HG03039 (cell line): ENCODE measurements at regions not wholly inside any gene's neighbourhood (a gene's known extent, or its start where the extent isn't known, plus 50 kb on each side); places are given as distances from the start of the nearest gene placed in this dataset.

ENCODE experiments used
- ATAC-seq: cut with Tn5 transposase; IDR thresholded peaks from one replicate; pipeline ENCODE4 v1.9.1; 2021; ENCODE audit warnings: mild to moderate bottlenecking, moderate library complexity; ENCODE audit not compliant: unreplicated experiment

DNA sequence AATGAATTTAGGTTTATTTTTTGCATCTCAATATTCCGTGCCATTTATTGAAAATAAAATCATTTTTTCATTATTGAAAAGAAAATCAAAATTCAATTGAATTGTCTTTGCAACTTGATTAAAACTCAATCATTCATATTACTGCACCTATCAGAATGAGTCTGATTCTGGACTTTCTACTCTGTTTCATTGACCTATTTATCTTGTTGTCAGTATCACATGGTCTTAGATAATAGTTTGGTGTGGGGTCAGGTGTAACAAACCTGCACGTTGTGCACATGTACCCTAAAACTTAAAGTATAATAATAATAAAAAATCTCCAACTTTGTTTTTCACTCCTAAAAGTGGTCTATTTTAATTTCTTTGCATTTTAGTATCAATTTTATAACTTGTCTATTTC is 422.9 kb downstream of the RAD51AP2 start:
- ATAC-seq = no peak

DNA sequence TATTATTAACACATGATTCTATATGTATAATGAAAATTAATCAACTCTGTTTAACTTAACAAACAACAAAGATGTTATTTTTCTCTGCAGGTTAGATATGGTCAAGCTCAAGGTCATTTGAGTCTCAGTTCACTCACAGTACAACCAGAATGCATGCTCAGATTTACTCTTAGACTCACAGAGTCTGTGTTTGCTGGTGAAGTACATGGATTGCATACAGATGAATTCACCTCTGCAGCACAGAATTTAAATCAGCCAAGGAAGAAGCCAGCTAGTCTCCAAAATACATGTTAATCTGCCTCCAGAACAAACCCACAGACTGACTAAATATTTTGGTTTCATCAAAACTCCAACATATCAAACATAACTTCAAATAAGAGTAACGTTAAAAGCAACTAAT is 424.5 kb downstream of the RAD51AP2 start:
- ATAC-seq = no peak

DNA sequence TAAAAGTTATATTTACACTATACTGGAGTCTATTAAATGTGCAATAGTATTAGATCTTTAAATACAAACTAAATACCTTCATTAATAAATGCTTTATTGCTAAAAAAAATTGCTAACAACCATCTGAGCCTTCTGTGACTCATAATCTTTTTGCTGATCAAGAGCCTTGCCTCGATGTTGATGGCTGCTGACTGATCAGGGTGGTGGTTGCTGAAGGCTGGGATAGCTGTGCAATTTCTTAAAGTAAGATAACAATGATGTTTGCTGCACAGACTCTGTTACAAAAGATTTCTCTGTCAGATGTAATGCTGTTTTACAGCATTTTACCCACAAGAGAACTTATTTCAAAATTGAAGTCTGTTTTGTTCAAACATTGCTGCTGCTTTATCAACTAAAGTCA is 421.4 kb upstream of the CYRIA start:
- no peak for ATAC-seq

DNA sequence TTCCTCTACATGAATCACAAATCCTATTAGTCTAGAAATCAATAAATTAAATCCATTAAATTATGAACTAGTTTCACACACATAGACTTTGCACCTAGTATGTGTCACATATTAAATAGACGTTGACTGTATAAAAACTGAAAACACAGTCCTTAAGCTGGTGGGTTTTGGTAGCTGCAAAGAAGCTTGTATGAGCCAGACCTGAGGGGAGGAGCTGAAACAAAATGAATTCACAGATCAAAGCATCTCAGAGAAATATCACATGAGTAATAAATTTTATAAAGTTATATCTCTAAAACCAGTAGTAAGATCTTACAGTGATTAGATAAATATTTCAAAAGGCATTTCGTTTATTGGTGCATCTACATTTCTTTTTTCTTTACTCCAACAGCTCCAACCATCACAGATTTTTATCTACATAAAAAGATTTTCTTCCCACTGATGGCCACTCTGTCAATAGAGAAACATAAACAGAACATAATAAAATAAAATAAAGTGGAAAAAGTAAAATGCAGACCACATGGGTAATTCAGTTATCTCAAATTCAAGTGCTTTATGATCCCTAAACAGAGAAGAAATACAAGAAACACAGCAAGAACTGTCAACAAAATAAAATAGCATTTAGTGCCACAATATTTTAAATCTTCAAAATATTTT is 420.0 kb upstream of the CYRIA start:
- ATAC-seq = no peak

DNA sequence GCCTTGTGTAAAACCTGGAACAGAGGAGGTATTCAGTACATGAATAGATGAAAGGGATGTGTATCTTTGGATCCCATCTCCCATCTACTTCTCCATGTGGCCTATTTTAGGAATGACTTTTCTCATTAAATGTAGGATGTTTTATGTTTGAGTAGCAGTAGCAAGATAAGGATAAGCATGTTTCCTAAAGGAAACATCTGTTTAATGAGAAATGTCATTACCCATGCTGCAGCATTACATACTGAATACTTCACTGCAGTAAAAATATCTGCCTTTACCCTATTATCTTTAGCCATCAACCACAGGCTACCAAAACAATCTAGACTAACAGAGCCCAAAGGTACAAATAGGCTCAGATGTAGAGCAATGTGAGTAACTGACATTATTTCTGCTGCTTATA is 419.2 kb upstream of the CYRIA start:
- no peak for ATAC-seq

DNA sequence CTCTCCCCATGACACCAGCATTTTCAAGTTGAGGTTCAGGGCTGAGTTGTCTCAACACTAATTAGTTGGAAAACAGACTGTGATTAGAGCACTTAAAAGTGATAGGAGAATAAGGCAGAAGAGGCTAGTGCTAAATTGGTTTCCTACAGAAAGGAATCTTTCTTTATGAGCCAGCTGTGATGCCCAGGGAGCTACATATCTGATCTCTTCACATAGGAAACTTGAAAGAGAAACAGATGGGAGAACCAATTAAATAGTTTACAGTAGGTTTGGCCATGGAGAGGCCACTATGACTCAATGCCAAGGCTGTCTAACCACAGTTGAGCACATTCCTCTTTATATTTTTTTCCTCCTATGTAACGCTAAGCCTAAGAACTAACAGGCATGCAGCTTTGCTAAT is 418.3 kb upstream of the CYRIA start:
- no peak for ATAC-seq

DNA sequence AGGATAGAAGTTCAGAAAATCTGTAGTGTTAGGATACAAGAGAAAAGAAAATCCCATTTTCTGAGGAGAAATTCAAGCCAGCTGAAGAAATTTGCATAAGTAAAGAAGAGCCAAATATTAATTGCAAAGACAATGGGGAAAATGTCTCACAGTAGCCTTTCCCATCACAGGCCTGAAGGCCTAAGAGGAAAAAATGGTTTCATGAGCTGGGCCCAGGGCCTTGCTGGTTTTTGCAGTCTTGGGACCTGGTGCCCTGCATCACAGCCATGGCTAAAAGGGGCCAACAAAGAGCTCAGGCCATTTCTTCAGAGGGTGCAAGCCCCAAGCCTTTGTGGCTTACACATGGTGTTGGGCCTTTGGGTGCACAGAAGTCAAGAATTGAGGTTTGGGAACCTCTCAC is 413.6 kb upstream of the CYRIA start:
- ATAC-seq = no peak

DNA sequence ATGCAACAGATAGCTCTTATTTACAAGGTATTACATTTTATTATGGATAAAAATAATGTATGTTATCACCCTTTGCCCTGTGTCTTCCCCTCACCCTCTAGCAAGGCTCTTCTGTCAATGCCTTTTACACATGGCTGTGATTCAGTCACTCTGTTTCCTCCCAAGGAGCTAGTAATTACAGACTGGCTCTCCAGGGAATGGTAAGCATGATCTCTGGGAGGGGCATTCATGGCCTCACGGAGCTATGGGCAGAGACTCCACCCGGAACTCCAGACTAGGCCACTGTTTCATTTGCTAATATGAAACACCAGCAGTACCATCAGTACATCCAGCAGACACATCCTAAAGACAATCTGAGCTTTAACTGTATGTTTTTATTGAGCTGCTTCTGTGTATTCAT is 410.9 kb upstream of the CYRIA start:
- ATAC-seq = no peak

DNA sequence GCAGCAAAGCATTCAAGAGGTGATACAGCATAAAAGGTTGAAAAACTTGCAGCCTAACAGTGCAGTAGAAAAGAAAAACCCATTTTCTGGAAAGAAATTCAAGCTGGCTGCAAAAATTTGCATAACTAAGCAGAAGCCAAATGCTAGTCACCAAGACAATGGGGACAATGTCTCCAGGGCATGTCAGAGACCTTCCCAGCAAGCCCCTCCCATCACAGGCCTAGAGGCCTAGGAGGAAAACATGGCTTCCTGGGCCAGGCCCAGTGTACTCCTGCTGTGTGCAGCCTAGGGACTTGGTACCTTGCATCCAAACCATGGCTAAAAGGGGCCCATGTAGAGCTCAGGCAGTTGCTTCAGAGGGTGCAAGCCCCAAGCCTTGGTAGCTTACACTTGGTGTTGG is 405.1 kb upstream of the CYRIA start:
- no peak for ATAC-seq

DNA sequence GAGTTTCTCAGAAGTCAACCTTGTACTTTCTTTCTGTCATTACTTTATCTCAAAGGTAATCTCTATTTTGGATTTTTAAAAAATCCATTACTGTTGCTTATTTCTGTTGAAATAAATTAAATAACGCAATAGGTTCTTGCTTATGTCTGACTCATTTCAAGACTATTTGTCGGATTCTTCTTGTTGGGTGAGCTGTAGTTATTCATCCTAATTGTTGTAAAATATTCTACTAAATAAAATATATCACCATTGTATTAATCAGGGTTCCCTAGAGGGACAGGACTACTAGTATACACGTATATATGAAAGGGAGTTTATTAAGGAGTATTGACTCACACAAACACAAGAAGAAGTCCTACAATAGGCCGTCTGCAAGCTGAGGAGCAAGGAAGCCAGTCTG is 403.9 kb upstream of the CYRIA start:
- ATAC-seq = no peak

DNA sequence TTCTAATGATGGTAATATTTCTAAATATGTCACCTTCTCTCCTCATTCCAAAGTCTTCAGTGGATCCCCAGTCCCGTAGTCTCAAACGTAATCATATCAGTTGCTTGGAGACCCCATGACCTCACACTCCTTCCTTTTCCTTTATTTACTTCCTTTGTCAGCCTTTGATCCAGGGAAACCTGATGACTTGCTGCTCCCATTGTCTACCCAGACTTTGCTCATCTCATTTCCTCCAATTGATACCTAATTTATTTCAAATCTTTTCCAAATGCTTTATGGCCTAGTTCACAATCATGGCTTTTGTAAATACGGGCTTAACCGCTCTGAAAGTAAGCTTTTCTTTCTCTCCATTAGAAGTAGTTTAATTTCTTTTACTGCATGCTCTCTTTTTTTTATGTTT is 402.4 kb upstream of the CYRIA start:
- no peak for ATAC-seq

DNA sequence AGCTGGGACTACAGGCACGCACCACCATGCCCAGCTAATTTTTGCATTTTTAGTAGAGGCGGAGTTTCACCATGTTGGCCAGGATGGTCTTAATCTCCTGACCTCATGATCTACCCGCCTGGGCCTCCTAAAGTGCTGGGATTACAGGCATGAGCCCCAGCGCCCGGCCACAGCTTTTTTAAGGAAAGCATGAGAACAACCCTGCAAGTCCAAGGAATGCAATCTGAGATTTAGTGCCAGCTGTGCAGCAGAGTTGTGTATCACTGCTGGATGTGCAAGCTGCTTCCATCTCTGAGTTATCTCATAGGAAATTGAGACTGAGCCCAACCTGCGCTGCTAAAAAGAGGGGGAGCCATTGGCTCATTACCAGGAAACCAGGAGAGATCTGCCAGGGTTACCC is 399.9 kb upstream of the CYRIA start:
- ATAC-seq = no peak

DNA sequence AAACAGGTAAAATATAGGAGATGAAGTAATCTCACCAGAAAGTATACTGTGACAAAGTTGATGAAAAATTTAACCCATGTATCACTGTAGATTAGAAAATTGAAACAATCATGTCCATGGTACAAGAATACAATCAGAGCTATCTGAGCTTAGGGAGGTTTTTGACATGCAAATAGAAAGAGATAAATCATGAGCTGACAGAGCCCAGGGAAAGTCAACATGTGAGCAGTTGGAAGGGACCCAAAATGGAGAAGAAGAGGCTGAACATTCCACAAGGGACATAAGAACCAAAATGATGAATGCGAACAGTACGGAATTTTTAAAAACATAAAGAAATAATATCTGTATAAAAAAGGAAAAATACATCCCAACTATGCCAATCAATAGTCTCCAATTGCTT is 395.4 kb upstream of the CYRIA start:
- ATAC-seq = no peak

DNA sequence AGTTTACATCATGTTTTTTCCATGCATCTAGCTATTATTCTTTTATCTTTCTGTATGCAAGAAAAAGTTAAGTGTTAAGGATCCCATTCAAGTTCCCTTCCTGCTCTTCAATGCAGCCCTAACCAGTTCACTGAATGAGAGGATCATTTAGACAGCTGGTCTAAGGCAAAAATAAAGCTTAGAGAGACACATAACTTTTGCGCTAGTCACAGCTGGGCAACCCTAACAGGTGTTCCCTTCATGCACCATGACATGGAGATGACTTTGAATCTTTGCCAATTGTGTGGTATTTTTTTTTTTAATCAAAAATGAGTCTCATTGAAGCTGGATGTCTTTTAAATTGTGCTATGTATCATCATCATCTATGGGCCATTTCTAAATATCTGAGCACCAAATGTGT is 393.8 kb upstream of the CYRIA start:
- ATAC-seq = no peak

DNA sequence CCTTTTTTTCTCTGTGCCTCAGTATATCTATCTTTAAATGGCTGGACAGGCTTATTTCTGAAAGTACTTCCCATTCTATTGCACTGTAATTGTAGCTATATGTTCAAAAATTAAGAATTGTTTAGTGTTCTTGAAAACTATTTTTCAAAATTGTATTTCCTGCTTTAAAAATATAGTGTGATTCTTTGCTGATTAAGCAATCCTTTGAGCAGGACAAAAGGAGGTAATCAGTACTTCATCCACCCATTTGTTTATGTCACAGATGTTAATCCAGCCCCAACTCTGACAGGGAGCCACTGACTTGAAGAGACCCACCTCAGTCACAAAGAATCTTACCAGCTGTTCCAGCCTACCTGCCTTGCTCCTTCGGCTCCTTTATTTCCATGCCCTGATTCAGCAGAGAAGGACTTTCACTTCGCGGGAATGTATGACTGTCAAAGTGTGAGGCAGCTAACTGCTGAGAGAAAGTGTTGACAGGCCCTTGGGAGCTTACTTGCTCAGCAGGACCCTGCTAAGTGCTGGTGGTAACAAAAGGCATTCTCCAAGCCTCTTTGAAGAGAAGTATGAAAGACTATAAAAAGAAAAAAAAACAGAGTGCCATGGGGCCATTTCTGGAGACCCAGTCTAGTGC is 393.3 kb upstream of the CYRIA start:
- no peak for ATAC-seq

DNA sequence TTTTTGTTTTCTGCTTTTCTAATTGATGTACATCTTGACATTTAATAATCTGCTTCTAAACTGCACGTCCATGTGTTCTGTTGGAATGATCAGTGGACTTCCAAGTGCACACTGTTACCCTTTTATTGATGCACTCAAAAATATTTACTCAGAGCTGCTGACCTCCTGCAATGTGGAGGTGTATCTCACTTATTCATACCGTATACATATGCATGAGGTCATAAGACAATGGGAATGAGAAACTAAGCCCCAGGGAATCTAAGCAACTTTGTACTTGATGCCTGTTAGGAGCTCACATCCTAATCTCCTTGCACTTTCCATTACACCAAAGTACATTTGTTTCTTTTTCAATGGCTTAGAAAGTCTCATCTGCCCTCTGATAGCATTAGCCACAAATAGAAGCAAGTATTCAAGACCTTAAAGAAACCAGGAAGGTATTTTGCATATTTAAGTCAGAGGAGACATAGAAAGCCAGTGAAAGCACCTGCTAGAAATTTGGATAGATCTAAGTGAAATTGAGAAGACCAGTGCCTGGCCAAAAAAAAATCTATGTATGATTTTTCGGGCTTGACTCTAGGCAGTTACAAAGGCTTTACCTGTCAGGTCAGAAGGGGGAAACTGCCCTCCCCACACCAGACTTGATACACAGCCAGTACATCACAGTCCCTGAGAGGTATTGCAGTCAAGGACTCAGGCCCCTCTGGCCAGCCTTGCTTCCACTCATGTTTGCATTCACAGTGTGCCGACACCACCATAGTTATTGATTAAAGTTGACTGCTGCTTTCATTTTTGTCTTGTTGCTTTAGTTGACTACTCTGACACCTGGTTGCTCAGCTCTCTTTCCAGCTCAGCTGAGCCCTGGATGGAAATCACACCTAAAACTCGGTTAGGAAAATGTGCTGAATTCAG is 391.7 kb upstream of the CYRIA start:
- ATAC-seq = no peak

DNA sequence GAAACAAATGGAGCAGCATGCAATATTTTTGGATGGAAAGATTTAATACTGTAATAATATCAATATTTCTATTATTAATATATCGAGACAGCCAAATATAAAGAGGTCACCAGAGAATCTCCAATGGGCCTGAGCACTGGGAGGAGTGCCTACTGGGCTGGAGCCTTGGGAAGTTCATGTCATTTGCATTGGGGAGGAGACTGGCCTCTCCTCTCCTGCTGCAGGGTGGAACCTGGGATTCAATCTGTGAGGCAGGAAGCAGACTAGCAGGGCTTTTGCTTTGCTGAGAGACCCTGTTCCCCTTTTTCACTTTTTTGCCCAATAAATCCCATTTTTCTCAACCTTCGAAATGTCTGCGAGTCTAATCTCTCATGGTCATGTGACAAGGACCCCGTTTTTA is 390.6 kb upstream of the CYRIA start:
- no peak for ATAC-seq

DNA sequence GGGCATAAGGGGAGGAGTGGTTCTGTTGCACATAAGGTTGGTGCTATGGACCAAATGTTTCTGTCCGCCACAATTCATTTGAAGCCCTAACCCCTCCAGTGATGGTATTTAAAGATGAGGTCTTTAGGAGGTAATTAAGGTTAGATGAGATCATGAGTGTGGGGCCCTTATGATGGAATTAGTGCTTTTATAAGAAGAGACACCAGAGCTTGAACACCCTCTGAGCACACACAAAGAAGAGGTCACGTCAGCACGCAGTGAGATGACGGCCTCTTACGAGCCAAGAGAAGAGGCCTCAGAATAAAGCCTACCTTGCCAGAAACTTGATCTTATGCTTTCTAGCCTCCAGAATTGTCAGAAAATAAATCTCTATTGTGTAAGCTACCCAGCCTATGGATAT is 386.4 kb upstream of the CYRIA start:
- no peak for ATAC-seq

DNA sequence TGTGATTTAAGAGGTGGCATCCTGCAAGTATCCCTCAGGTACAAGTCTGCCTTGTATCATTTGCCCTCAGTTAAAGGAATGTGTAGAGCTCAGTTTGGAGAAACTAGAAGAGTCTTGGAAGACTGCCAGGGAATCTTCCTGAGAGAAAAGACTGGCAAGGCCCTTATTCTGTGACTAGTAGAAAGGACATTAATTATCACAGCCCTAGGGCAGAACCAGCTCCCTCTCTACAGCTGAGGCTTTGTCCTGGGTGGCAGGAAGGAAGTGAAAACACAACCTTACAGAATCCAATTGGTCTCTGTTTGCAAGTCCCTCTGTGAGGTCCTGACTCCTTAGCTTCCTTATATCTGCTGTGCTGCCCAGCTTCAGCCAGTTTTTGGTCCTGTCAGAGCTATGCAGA is 385.9 kb upstream of the CYRIA start:
- ATAC-seq = no peak

DNA sequence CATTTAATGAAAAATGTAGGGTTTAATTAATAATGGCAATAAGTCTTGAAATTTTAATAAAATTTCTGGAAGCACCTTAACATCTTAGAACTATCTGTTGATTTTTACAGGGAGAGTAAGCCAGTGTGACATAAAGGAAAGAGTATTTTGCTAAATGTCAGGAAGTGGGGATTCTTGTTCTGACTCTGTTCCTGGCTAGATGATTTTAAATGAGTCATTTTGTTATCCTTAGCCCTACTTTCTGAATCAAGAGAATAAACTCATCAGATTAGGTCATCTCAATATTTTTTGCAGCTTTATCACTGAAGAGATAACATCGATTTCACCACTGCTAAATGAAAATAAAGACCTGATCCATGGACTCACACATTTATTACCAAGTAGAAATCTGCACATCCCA is 377.5 kb upstream of the CYRIA start:
- no peak for ATAC-seq

DNA sequence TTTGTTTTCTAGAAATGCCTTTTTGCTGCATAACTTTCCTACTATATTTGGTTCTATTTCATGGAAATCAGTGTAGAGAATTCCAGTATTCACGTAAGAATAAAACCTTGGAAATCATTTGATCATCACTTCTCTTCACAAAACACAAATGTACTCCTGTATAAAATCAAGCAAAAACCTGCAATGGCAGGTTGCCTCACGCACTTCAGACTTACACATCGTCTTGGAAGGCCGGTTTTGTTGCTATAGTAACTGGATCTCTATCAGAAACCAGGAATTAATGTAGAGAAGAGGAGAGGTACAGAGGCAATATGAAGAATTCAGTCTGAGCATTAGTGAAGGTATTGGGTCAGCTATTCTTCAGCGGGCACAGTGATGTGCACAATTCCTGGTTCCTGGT is 370.7 kb upstream of the CYRIA start:
- ATAC-seq = no peak

DNA sequence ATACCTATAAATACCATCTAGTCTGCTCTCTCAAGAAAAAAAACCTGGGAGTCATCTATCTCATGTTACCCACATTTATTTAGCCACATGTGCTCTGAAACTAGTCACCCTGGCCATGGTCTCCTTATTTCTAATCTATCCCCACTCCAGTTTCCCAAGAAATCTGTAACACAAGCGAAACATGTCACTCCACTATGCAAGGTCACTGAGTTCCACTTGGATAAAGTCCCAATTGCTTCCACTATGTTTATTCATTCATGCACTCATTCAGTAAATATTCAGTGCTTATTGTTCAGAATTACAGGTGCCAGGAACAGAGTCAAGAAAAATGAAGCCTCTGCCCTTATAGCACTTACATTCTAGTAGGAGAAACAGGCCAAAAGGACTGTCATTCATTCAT is 369.4 kb upstream of the CYRIA start:
- no peak for ATAC-seq
